ENCODE measurements at regions not wholly inside any gene's neighbourhood (a gene's known extent, or its start where the extent isn't known, plus 50 kb on each side); places are given as distances from the start of the nearest gene placed in this dataset.

GRCh38 chr16:25311039-25311438, 53.4 kb upstream of the ZKSCAN2 start:
- peaks cover 14% of the 10 kb centered on the region for H3K9me3 Mint-ChIP-seq (ENCODE audit: insufficient read depth)
- H3K27ac Mint-ChIP-seq, result no peak overlapping the region
- H3K27me3 Mint-ChIP-seq, result peaks cover 9% of the 10 kb centered on the region
- H3K27me3 ChIP-seq (replicated peaks in 1 of 4; ENCODE audit: control extremely low read depth in 1 of 4, control insufficient read depth in 3 of 4, insufficient read depth in 4 of 4, low read length in 3 of 4), result no peaks in the 10 kb centered on the region
- ATAC-seq (ENCODE audit: low read depth), result no peak
- no peak overlapping the region for H3K9ac ChIP-seq (ENCODE audit: low read length)
- H3K36me3 ChIP-seq (replicated peaks in 1 of 2; ENCODE audit: control extremely low read depth in 1 of 2, control insufficient read depth in 1 of 2, extremely low read depth in 1 of 2, insufficient read depth in 2 of 2, low read length in 1 of 2), result no peaks in the 10 kb centered on the region
- H3K4me1 Mint-ChIP-seq, result no peaks in the 10 kb centered on the region
- no peak for DNase-seq
- peaks cover 11 to 32% (median 20%) of the 10 kb centered on the region in 3 donors for H3K9me3 ChIP-seq (ENCODE audit: control extremely low read depth in 1 of 3, control insufficient read depth in 2 of 3, insufficient read depth in 1 of 3, low read length in 2 of 3)
- intact Hi-C loops (cut with micrococcal nuclease), result no loop called here
- no CpG with 5 or more reads among the region's 2 CpGs for WGBS (ENCODE audit: insufficient coverage)
- H2AFZ ChIP-seq (ENCODE audit: insufficient read depth, low read depth, low read length, poor library complexity, severe bottlenecking), result no peak overlapping the region
- no peaks in the 10 kb centered on the region for H4K20me1 ChIP-seq (ENCODE audit: control insufficient read depth, insufficient read depth, low read length, poor library complexity, severe bottlenecking)
- no peak overlapping the region for H3K4me3 ChIP-seq (ENCODE audit: control extremely low read depth in 1 of 5, extremely low read depth in 1 of 5, insufficient read depth in 1 of 5, low read depth in 2 of 5, low read length in 4 of 5)
- H3K4me1 ChIP-seq (ENCODE audit: control insufficient read depth in 2 of 2, insufficient read depth in 2 of 2, low read length in 2 of 2), result no peaks in the 10 kb centered on the region
- H3K4me3 Mint-ChIP-seq, result no peak overlapping the region
- ChIA-PET POLR2A (no interaction called here), CTCF (interaction anchor here (1.3 kb wide), 1 partner anchor 10 kb away, joined by 3 read pairs; no protein-coding TSS in a partner anchor)
- no peak for TF ChIP-seq EZH2 (IDR thresholded peaks at IDR 0.05; ENCODE audit: borderline replicate concordance, insufficient read depth, low read depth, low read length, poor library complexity, severe bottlenecking)
- TF ChIP-seq, protein P1, sequence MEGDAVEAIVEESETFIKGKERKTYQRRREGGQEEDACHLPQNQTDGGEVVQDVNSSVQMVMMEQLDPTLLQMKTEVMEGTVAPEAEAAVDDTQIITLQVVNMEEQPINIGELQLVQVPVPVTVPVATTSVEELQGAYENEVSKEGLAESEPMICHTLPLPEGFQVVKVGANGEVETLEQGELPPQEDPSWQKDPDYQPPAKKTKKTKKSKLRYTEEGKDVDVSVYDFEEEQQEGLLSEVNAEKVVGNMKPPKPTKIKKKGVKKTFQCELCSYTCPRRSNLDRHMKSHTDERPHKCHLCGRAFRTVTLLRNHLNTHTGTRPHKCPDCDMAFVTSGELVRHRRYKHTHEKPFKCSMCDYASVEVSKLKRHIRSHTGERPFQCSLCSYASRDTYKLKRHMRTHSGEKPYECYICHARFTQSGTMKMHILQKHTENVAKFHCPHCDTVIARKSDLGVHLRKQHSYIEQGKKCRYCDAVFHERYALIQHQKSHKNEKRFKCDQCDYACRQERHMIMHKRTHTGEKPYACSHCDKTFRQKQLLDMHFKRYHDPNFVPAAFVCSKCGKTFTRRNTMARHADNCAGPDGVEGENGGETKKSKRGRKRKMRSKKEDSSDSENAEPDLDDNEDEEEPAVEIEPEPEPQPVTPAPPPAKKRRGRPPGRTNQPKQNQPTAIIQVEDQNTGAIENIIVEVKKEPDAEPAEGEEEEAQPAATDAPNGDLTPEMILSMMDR (IDR thresholded peaks at IDR 0.05), result no peak
- H3K27ac ChIP-seq (ENCODE audit: low read length in 2 of 2), result no peak overlapping the region
- no peak overlapping the region for H3K4me2 ChIP-seq (replicated peaks; ENCODE audit: low read depth, low read length, poor library complexity, severe bottlenecking)
- H3K79me2 ChIP-seq (ENCODE audit: control insufficient read depth, insufficient read depth, low read length), result no peaks in the 10 kb centered on the region
